Prostate gland (tissue), 2 donors: ENCODE measurements at regions not wholly inside any gene's neighbourhood (a gene's known extent, or its start where the extent isn't known, plus 50 kb on each side); places are given as distances from the start of the nearest gene placed in this dataset.
A peak's percentile ranks its signal among the peaks of the same experiment; 100 is the strongest.

Experiments
- DNase-seq: peaks from one replicate; pipeline ENCODE4 v3.0.0-alpha.2; 2019; ENCODE audit warnings: low spot score
- H3K27ac ChIP-seq, 2 donors: fragments of 200-600 bp; sonication (generic); 2 replicates each; pipeline ENCODE4 v1.5.1; 2017 to 2019
- H3K27me3 ChIP-seq: fragments of 200-600 bp; sonication (generic); replicated peaks from 2 replicates; pipeline ENCODE4 v1.5.1; 2019; ENCODE audit not compliant: insufficient read depth
- H3K36me3 ChIP-seq, 2 donors: fragments of 200-600 bp; sonication (generic); 1 replicate in 1 of 2; 2 replicates in 1 of 2; pipeline versions ENCODE4 v1.5.1 to v1.8.1; 2017 to 2019
- H3K4me1 ChIP-seq: fragments of 200-600 bp; sonication (generic); replicated peaks from 2 replicates; pipeline ENCODE4 v1.5.1; 2019
- H3K4me3 ChIP-seq, 2 donors: fragments of 200-600 bp; sonication (generic); 2 replicates each; pipeline ENCODE4 v1.5.1; 2017 to 2019
- H3K9me3 ChIP-seq: fragments of 200-600 bp; sonication (generic); 2 replicates; pipeline ENCODE4 v1.5.1; 2017
- POLR2A ChIP-seq: fragments of 450-650 bp; IDR thresholded peaks from one replicate; pipeline ENCODE4 v1.6.1; 2016; ENCODE audit warnings: antibody characterized with exemption, mild to moderate bottlenecking
- POLR2AphosphoS5 ChIP-seq: sonication (generic); formaldehyde crosslinking; IDR thresholded peaks from one replicate; pipeline ENCODE4 v1.6.1; 2017; ENCODE audit warnings: antibody characterized with exemption
- WGBS: methylation state at CpG from one replicate; pipeline ENCODE4 v1.1.5; 2018; 5-methylcytosine and 5-hydroxymethylcytosine counted together
- intact Hi-C: fragments of 100-400 bp; cut with DNase I; formaldehyde crosslinking; loops from one replicate; pipeline ENCODE4 v1.14.2; 2022
- TF ChIP-seq, protein P1 (sequence below), 4 experiments: fragments of 200-600 bp in 2 of 4; fragments of 450-650 bp in 2 of 4; sonication (generic) in 2 of 4; IDR thresholded peaks; 1 replicate in 3 of 4; 2 replicates in 1 of 4; pipeline ENCODE4 v1.5.1; 2016 to 2019; ENCODE audit warnings: antibody characterized with exemption in 4 of 4, mild to moderate bottlenecking in 2 of 4, moderate library complexity in 2 of 4

DNA sequence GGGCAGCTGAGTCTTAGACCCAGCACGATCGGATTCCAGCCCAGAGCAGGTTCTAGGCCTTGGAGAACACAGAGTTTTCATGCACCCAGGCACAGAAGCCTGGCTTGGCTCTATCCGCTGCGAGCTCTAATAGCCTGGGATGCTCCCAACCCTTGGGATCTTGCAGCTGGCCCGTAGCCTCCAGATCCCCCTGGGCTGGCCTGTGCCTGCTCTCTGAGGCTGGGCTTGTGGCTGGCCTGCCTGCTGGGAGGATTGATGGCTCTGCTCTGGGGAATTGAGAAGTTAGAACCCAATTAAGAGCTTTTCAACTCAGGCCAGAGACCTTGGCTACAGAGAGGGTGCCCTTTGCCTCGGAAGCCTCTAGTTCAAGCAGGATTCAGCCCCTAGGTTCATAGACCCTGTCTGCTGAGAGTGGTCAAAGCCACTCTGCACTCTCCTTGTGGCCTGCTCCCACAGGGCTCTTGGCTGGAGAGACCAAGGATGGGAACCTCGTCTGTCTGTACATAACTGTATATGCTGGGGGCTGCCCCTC lies 64.4 kb downstream of the MAGEF1 start:
- H3K4me3 ChIP-seq = no peak overlapping the region
- H3K27ac ChIP-seq = no peak overlapping the region
- no peaks in the 10 kb centered on the region for H3K9me3 ChIP-seq
- H3K27me3 ChIP-seq = no peaks in the 10 kb centered on the region
- DNase-seq = no peak
- H3K36me3 ChIP-seq = no peaks in the 10 kb centered on the region
- intact Hi-C loops = no loop called here
- TF ChIP-seq POLR2AphosphoS5 (no peak), POLR2A (no peak)
- TF ChIP-seq, protein P1, sequence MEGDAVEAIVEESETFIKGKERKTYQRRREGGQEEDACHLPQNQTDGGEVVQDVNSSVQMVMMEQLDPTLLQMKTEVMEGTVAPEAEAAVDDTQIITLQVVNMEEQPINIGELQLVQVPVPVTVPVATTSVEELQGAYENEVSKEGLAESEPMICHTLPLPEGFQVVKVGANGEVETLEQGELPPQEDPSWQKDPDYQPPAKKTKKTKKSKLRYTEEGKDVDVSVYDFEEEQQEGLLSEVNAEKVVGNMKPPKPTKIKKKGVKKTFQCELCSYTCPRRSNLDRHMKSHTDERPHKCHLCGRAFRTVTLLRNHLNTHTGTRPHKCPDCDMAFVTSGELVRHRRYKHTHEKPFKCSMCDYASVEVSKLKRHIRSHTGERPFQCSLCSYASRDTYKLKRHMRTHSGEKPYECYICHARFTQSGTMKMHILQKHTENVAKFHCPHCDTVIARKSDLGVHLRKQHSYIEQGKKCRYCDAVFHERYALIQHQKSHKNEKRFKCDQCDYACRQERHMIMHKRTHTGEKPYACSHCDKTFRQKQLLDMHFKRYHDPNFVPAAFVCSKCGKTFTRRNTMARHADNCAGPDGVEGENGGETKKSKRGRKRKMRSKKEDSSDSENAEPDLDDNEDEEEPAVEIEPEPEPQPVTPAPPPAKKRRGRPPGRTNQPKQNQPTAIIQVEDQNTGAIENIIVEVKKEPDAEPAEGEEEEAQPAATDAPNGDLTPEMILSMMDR (IDR thresholded peaks at IDR 0.05) = no peak
- H3K4me1 ChIP-seq = no peaks in the 10 kb centered on the region
- WGBS = 79% methylated on average over 7 of the region's 7 CpGs

DNA sequence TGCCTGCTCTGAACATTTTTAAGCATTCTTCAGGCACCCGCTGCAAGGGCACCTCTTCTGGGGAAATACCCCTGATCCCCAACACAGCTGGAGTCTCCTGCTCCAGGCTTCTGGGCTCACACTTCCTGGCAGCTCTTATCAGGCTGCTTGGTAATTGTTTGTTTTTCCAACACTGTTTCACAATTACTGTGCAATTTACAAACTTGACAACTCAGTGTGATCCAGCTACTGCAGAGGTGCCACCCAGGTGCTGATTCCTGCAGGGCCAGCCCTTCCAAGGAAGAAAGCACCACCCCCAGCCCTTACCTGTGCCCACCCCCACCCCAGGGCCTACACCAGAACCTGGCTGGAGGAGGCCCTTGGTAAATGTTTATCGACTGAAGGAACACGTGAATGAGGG lies 66.5 kb downstream of the MAGEF1 start:
- DNase-seq = peak; percentile 9
- intact Hi-C loops = no loop called here
- H3K9me3 ChIP-seq = no peaks in the 10 kb centered on the region
- H3K27me3 ChIP-seq = no peaks in the 10 kb centered on the region
- no peaks in the 10 kb centered on the region for H3K36me3 ChIP-seq
- WGBS = 22% methylated on average over 3 of the region's 3 CpGs
- no peak overlapping the region for H3K4me3 ChIP-seq
- TF ChIP-seq POLR2AphosphoS5 (peak; percentile 22), POLR2A (no peak)
- no peak overlapping the region for H3K27ac ChIP-seq
- no peaks in the 10 kb centered on the region for H3K4me1 ChIP-seq

DNA sequence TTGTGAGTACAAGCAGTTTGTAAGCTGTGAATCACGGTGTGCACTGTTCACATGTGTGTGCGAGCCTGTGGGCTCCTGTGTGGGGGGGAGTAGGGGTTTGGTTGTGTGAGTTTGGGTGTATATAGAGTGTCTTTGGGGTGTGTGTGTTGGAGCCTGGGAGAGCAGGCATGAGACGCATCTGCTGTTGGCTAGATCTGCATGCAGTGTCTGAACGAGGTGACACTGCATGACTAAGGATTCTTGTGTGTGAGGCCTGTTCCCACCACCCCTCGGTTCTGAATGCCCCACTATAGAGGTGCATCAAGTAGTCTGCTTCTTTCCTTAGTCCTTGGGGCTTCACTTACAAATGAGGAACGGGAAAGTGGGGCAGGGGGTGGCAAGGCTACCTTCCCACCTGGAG lies 68.4 kb downstream of the MAGEF1 start:
- Histone ChIP-seq H3K4me3 (no peak overlapping the region), H3K27ac (no peak overlapping the region), H3K4me1 (no peaks in the 10 kb centered on the region), H3K27me3 (no peaks in the 10 kb centered on the region), H3K9me3 (no peaks in the 10 kb centered on the region), H3K36me3 (no peaks in the 10 kb centered on the region)
- 86% methylated on average over 6 of the region's 6 CpGs for WGBS
- intact Hi-C loops = no loop called here
- no peak for DNase-seq
- no peak for TF ChIP-seq POLR2AphosphoS5
- TF ChIP-seq, protein P1 (IDR thresholded peaks at IDR 0.05) = no peak
- TF ChIP-seq POLR2A = no peak

GRCh38 chr3:184642631-184643285 lies 69.1 kb downstream of the MAGEF1 start:
- WGBS = 75% methylated on average over 9 of the region's 9 CpGs
- TF ChIP-seq POLR2A (no peak), POLR2AphosphoS5 (no peak)

DNA sequence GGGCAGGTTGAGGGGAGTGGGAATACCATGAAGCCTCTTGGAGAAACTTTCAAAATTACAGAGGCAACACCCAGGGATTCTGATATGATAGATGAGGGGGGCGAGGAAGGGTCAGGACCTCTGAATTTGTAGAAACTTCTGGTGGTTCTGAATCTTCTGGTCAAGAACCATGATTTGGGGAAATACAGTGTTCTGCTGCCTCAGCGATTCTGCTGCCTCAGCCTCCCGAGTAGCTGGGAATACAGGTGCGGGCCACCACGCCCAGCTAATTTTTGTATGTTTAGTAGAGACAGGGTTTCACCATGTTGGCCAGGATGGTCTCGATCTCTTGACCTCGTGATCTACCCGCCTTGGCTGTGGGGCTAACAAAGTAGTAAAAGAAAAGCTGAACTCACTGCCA lies 70.4 kb downstream of the MAGEF1 start:
- no peaks in the 10 kb centered on the region for H3K4me1 ChIP-seq
- intact Hi-C loops = no loop called here

More at GRCh38 chr3:184642631-184643285, 69.1 kb downstream of the MAGEF1 start:
- no peaks in the 10 kb centered on the region for H3K9me3 ChIP-seq
- intact Hi-C loops = no loop called here
- no peaks in the 10 kb centered on the region for H3K4me1 ChIP-seq
- no peaks in the 10 kb centered on the region for H3K36me3 ChIP-seq
- H3K27ac ChIP-seq = no peak overlapping the region
- no peak overlapping the region for H3K4me3 ChIP-seq
- no peaks in the 10 kb centered on the region for H3K27me3 ChIP-seq
- DNase-seq = no peak

More for the DNA sequence above, 70.4 kb downstream of the MAGEF1 start:
- no peak for DNase-seq
- Histone ChIP-seq H3K36me3 (no peaks in the 10 kb centered on the region), H3K27ac (no peak overlapping the region), H3K4me3 (no peak overlapping the region), H3K9me3 (no peaks in the 10 kb centered on the region), H3K27me3 (no peaks in the 10 kb centered on the region)
- TF ChIP-seq POLR2A (no peak), POLR2AphosphoS5 (no peak)
- TF ChIP-seq, protein P1 (IDR thresholded peaks at IDR 0.05) = no peak
- 95% methylated on average over 8 of the region's 8 CpGs for WGBS
